ENCODE measurements at regions not wholly inside any gene's neighbourhood (a gene's known extent, or its start where the extent isn't known, plus 50 kb on each side); places are given as distances from the start of the nearest gene placed in this dataset.

DNA sequence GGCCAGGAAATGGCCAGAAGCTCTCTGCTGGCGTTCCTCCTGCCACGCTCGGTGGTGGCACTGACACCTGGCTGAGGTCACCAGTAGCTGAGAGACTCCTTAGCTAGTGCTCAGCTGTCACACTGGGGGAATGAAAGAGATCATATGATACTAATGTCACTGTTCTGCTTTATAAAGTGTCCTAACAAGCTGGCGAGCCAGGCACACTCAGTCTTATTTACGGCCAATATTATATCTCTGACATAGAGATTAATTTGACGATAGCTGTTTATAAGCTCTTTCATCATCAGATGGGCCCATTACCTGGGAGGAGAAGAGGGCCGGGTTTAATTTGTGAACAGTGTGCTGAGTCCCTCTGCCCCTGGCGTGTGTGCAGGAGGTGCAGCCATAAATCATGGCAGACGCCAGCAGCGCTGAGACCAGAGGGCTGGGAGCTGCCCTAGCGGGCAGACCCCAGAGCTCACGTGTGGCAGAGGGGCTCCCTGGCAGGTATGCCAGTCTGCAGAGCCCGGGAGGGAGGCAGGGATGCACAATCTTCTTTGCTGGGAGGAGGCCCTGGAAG is 246.5 kb downstream of the HAUS1 start:
- no peak for DNase-seq (ENCODE audit: low spot score)
- TF ChIP-seq, protein P1, sequence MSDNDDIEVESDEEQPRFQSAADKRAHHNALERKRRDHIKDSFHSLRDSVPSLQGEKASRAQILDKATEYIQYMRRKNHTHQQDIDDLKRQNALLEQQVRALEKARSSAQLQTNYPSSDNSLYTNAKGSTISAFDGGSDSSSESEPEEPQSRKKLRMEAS (IDR thresholded peaks at IDR 0.05): no peak
- no peak for TF ChIP-seq TAF1 (conservative IDR thresholded peaks at IDR 0.05)
- no peak for TF ChIP-seq HNF4G (IDR thresholded peaks at IDR 0.05)
- no peak for TF ChIP-seq RAD21 (IDR thresholded peaks at IDR 0.05)
- no peak for TF ChIP-seq FOXA2 (IDR thresholded peaks at IDR 0.05)
- TF ChIP-seq REST (IDR thresholded peaks at IDR 0.05): no peak
- TF ChIP-seq HNF4A (conservative IDR thresholded peaks at IDR 0.05): no peak
- TF ChIP-seq FOXA1 (IDR thresholded peaks at IDR 0.05): no peak
- TF ChIP-seq JUND (IDR thresholded peaks at IDR 0.05): no peak
- TF ChIP-seq SP1 (IDR thresholded peaks at IDR 0.05): no peak
- no peak for TF ChIP-seq EGR1 (IDR thresholded peaks at IDR 0.05; ENCODE audit: low read depth in 2 of 2)
- TF ChIP-seq RXRA (IDR thresholded peaks at IDR 0.05): no peak
- no peak for TF ChIP-seq NR2F2 (IDR thresholded peaks at IDR 0.05)
- no peak for TF ChIP-seq CTCF (IDR thresholded peaks at IDR 0.05; ENCODE audit: low read depth, low read length, missing input control)
- Histone ChIP-seq H3K4me1 (ENCODE audit: control insufficient read depth in 4 of 4, insufficient read depth in 4 of 4, low read length in 3 of 4) (no peaks in the 10 kb centered on the region), H3K27ac (ENCODE audit: low read depth in 1 of 2, low read length in 2 of 2) (no peak overlapping the region), H3K4me3 (ENCODE audit: low read depth in 1 of 3, low read length in 3 of 3) (no peak overlapping the region), H3K9ac (ENCODE audit: low read depth in 1 of 2, low read length in 2 of 2) (no peak overlapping the region), H3K9me3 (ENCODE audit: control insufficient read depth in 4 of 4, low read length in 3 of 4) (no peaks in the 10 kb centered on the region), H3K36me3 (ENCODE audit: control insufficient read depth in 4 of 4, insufficient read depth in 3 of 4, low read depth in 1 of 4, low read length in 3 of 4) (no peaks in the 10 kb centered on the region), H3K27me3 (ENCODE audit: control insufficient read depth in 4 of 4, insufficient read depth in 4 of 4, low read length in 3 of 4) (no peaks in the 10 kb centered on the region)
- WGBS: 81% methylated on average over 13 of the region's 13 CpGs

GRCh38 chr18:46352520-46353250 is 248.5 kb downstream of the HAUS1 start:
- DNase-seq (ENCODE audit: low spot score): no peak
- no peaks in the 10 kb centered on the region for H3K36me3 ChIP-seq (ENCODE audit: control insufficient read depth in 4 of 4, insufficient read depth in 3 of 4, low read depth in 1 of 4, low read length in 3 of 4)
- no peaks in the 10 kb centered on the region for H3K9me3 ChIP-seq (ENCODE audit: control insufficient read depth in 4 of 4, low read length in 3 of 4)
- WGBS: 90% methylated on average over 5 of the region's 5 CpGs
- H3K9ac ChIP-seq (ENCODE audit: low read depth in 1 of 2, low read length in 2 of 2): no peak overlapping the region
- H3K4me3 ChIP-seq (ENCODE audit: low read depth in 1 of 3, low read length in 3 of 3): no peak overlapping the region
- H3K4me1 ChIP-seq (ENCODE audit: control insufficient read depth in 4 of 4, insufficient read depth in 4 of 4, low read length in 3 of 4): no peaks in the 10 kb centered on the region
- H3K27ac ChIP-seq (ENCODE audit: low read depth in 1 of 2, low read length in 2 of 2): no peak overlapping the region
- no peaks in the 10 kb centered on the region for H3K27me3 ChIP-seq (ENCODE audit: control insufficient read depth in 4 of 4, insufficient read depth in 4 of 4, low read length in 3 of 4)
- TF ChIP-seq HNF4G (IDR thresholded peaks at IDR 0.05): no peak
- no peak for TF ChIP-seq ATF3 (IDR thresholded peaks at IDR 0.05)
- no peak for TF ChIP-seq SP1 (IDR thresholded peaks at IDR 0.05)
- TF ChIP-seq RAD21 (IDR thresholded peaks at IDR 0.05): no peak
- TF ChIP-seq, protein P2, sequence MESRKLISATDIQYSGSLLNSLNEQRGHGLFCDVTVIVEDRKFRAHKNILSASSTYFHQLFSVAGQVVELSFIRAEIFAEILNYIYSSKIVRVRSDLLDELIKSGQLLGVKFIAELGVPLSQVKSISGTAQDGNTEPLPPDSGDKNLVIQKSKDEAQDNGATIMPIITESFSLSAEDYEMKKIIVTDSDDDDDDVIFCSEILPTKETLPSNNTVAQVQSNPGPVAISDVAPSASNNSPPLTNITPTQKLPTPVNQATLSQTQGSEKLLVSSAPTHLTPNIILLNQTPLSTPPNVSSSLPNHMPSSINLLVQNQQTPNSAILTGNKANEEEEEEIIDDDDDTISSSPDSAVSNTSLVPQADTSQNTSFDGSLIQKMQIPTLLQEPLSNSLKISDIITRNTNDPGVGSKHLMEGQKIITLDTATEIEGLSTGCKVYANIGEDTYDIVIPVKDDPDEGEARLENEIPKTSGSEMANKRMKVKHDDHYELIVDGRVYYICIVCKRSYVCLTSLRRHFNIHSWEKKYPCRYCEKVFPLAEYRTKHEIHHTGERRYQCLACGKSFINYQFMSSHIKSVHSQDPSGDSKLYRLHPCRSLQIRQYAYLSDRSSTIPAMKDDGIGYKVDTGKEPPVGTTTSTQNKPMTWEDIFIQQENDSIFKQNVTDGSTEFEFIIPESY (IDR thresholded peaks at IDR 0.05): no peak
- no peak for TF ChIP-seq JUND (IDR thresholded peaks at IDR 0.05)
- TF ChIP-seq, protein P1 (IDR thresholded peaks at IDR 0.05): no peak
- TF ChIP-seq EGR1 (IDR thresholded peaks at IDR 0.05; ENCODE audit: low read depth in 2 of 2): no peak
- no peak for TF ChIP-seq NR2F2 (IDR thresholded peaks at IDR 0.05)
- TF ChIP-seq FOXA2 (IDR thresholded peaks at IDR 0.05): no peak
- no peak for TF ChIP-seq CTCF (IDR thresholded peaks at IDR 0.05; ENCODE audit: low read depth, low read length, missing input control)
- TF ChIP-seq GABPA (IDR thresholded peaks at IDR 0.05 in 1 of 2, conservative IDR thresholded peaks at IDR 0.05 in 1 of 2): no peak

All from liver (tissue), 8 donors.